GM19467 (cell line): ENCODE measurements at regions not wholly inside any gene's neighbourhood (a gene's known extent, or its start where the extent isn't known, plus 50 kb on each side); places are given as distances from the start of the nearest gene placed in this dataset.
"Not testable (repeated sequence)": the region's sequence is repeated elsewhere in the genome, so short reads cannot be mapped to it uniquely, and the experiment has no call there.

Experiments
- ATAC-seq: cut with Tn5 transposase; IDR thresholded peaks from one replicate; pipeline ENCODE4 v1.9.1; 2021; ENCODE audit warnings: mild to moderate bottlenecking, moderate library complexity; ENCODE audit not compliant: unreplicated experiment

GRCh38 chr6:26173836-26174145 lies 86.6 kb downstream of the HFE start:
- ATAC-seq: no peak

GRCh38 chr6:26175033-26175427 lies 87.8 kb downstream of the HFE start:
- no peak for ATAC-seq

GRCh38 chr6:26175428-26176181 lies 88.4 kb downstream of the HFE start:
- no peak for ATAC-seq

- ATAC-seq: no peak
Measured at GRCh38 chr6:26179675-26180074, 92.4 kb downstream of the HFE start.

- ATAC-seq: no peak
Measured at GRCh38 chr6:26180346-26180745, 93.1 kb downstream of the HFE start.

- ATAC-seq: no peak
Measured at GRCh38 chr6:26183237-26183580, 96.0 kb downstream of the HFE start.

GRCh38 chr6:26183581-26184366 lies 96.5 kb downstream of the HFE start:
- no peak for ATAC-seq

- no peak for ATAC-seq
Measured at GRCh38 chr6:26184367-26184891, 97.2 kb downstream of the HFE start.

GRCh38 chr6:26185004-26185403 lies 97.8 kb downstream of the HFE start:
- no peak for ATAC-seq

GRCh38 chr6:26185802-26186201 lies 98.6 kb downstream of the HFE start:
- ATAC-seq: no peak

GRCh38 chr6:26186652-26187051 lies 99.4 kb downstream of the HFE start:
- ATAC-seq: no peak

GRCh38 chr6:26187292-26187691 lies 100.1 kb downstream of the HFE start:
- ATAC-seq: no peak

GRCh38 chr6:26187981-26188635 lies 100.9 kb downstream of the HFE start:
- ATAC-seq: peak; percentile 17

- not testable (repeated sequence) for ATAC-seq
Measured at GRCh38 chr6:26191512-26191911, 104.3 kb downstream of the HFE start.

- no peak for ATAC-seq
Measured at GRCh38 chr6:26193467-26194328, 106.5 kb downstream of the HFE start.

GRCh38 chr6:26194329-26194701 lies 107.1 kb downstream of the HFE start:
- ATAC-seq: no peak

- no peak for ATAC-seq
Measured at GRCh38 chr6:26194816-26195375, 107.7 kb downstream of the HFE start.

GRCh38 chr6:26195376-26195923 lies 108.2 kb downstream of the HFE start:
- ATAC-seq: no peak

- ATAC-seq: no peak
Measured at GRCh38 chr6:26195924-26196845, 109.0 kb downstream of the HFE start.
